ENCODE measurements at regions not wholly inside any gene's neighbourhood (a gene's known extent, or its start where the extent isn't known, plus 50 kb on each side); places are given as distances from the start of the nearest gene placed in this dataset.

DNA sequence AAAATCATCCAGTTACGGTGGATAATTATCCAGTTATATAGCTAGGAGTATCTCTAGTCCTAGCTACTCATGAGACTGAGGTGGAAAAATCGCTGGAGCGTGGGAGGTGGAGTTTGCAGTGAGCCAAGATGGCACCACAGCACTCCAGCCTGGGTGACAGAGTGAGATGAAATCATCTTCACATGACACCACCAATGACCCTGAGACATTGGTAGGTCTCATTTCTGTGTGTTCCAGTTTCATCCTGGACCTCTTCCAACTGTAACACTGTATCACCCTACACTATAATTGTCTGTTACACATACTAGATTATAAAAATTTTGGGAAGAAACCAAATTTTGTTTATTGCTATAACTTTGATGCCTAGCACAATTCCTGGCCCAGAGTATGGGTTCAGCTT, 446.8 kb downstream of the TMEM135 start (continued):
- TF ChIP-seq, protein P1, sequence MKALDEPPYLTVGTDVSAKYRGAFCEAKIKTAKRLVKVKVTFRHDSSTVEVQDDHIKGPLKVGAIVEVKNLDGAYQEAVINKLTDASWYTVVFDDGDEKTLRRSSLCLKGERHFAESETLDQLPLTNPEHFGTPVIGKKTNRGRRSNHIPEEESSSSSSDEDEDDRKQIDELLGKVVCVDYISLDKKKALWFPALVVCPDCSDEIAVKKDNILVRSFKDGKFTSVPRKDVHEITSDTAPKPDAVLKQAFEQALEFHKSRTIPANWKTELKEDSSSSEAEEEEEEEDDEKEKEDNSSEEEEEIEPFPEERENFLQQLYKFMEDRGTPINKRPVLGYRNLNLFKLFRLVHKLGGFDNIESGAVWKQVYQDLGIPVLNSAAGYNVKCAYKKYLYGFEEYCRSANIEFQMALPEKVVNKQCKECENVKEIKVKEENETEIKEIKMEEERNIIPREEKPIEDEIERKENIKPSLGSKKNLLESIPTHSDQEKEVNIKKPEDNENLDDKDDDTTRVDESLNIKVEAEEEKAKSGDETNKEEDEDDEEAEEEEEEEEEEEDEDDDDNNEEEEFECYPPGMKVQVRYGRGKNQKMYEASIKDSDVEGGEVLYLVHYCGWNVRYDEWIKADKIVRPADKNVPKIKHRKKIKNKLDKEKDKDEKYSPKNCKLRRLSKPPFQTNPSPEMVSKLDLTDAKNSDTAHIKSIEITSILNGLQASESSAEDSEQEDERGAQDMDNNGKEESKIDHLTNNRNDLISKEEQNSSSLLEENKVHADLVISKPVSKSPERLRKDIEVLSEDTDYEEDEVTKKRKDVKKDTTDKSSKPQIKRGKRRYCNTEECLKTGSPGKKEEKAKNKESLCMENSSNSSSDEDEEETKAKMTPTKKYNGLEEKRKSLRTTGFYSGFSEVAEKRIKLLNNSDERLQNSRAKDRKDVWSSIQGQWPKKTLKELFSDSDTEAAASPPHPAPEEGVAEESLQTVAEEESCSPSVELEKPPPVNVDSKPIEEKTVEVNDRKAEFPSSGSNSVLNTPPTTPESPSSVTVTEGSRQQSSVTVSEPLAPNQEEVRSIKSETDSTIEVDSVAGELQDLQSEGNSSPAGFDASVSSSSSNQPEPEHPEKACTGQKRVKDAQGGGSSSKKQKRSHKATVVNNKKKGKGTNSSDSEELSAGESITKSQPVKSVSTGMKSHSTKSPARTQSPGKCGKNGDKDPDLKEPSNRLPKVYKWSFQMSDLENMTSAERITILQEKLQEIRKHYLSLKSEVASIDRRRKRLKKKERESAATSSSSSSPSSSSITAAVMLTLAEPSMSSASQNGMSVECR (CRISPR knock-in tag; IDR thresholded peaks at IDR 0.05; ENCODE audit: borderline replicate concordance) = no peak
- TF ChIP-seq, protein P2, sequence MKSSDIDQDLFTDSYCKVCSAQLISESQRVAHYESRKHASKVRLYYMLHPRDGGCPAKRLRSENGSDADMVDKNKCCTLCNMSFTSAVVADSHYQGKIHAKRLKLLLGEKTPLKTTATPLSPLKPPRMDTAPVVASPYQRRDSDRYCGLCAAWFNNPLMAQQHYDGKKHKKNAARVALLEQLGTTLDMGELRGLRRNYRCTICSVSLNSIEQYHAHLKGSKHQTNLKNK (CRISPR knock-in tag; IDR thresholded peaks at IDR 0.05) = no peak
- no peak for TF ChIP-seq ZNF416 (CRISPR knock-in tag; IDR thresholded peaks at IDR 0.05)

DNA sequence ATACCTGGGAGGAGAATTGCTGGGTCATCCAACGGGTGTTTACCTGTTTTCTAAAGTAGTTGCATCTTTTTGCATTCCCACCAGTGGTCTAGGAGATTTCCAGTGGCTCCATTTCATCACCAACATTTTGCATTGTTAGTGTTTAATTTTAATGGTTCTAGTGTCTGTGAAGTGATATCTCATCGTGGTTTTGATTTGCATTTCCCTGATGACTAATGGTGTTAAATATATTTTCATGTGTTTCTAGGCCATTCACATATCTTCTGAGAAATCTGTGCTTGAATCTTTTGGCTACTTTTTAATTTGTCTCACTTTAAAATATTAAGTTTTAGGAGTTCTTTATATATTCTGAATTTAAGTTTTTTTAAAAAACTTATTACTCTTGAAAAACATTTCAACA, 439.6 kb downstream of the TMEM135 start:
- no peak for ATAC-seq
- peaks cover 16% of the 10 kb centered on the region for H3K36me3 Mint-ChIP-seq
- H3K4me3 Mint-ChIP-seq = no peak overlapping the region
- CTCF ChIA-PET = no interaction called here
- H3K27me3 Mint-ChIP-seq (ENCODE audit: low read depth) = no peaks in the 10 kb centered on the region
- peaks cover 3% of the 10 kb centered on the region; the same call in 1 of the 2 replicates for H3K4me1 Mint-ChIP-seq
- no peak for TF ChIP-seq SMAD4 (CRISPR knock-in tag; IDR thresholded peaks at IDR 0.05)
- TF ChIP-seq, protein P3, sequence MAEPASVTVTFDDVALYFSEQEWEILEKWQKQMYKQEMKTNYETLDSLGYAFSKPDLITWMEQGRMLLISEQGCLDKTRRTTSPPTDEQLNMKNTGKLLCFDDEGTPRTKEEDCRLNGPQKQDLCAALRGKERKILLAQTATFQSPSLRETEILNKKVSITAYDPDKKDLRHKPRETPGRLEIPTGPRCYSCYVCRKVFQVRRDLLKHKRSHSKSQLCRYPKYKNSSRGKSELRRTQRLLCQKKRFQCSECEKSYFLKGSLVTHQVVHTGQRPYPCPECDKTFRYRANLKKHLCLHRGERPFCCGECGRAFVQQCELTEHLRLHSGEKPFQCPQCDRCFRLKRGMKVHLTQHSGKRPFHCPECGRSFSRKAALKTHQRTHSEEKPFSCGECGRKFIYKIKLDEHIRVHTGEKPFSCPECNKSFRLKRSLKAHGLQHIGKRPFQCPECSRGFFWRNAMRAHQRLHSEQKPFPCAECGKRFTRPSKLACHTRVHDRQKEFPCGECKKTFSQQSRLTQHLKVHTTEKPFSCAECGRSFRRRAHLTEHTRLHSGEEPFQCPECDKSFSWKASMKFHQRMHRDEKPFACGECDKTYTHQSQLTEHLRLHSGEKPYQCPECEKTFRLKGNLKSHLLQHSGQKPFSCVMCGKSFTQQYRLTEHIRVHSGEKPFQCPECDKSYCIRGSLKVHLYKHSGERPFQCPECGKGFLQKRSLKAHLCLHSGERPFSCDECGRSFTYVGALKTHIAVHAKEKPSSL (CRISPR knock-in tag; conservative IDR thresholded peaks at IDR 0.05) = no peak
- TF ChIP-seq ZNF671 (CRISPR knock-in tag; IDR thresholded peaks at IDR 0.05) = no peak
- TF ChIP-seq FOXJ3 (CRISPR knock-in tag; IDR thresholded peaks at IDR 0.05; ENCODE audit: borderline replicate concordance) = no peak
- TF ChIP-seq, protein P2 (CRISPR knock-in tag; IDR thresholded peaks at IDR 0.05) = no peak
- TF ChIP-seq, protein P4, sequence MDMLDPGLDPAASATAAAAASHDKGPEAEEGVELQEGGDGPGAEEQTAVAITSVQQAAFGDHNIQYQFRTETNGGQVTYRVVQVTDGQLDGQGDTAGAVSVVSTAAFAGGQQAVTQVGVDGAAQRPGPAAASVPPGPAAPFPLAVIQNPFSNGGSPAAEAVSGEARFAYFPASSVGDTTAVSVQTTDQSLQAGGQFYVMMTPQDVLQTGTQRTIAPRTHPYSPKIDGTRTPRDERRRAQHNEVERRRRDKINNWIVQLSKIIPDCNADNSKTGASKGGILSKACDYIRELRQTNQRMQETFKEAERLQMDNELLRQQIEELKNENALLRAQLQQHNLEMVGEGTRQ (CRISPR knock-in tag; IDR thresholded peaks at IDR 0.05) = no peak
- no peak for TF ChIP-seq ZNF219 (CRISPR knock-in tag; IDR thresholded peaks at IDR 0.05; ENCODE audit: borderline replicate concordance)
- no peak for TF ChIP-seq NFYB (CRISPR knock-in tag; conservative IDR thresholded peaks at IDR 0.05; ENCODE audit: low read depth)
- TF ChIP-seq ZNF138 (CRISPR knock-in tag; conservative IDR thresholded peaks at IDR 0.05) = no peak
- TF ChIP-seq, protein P5, sequence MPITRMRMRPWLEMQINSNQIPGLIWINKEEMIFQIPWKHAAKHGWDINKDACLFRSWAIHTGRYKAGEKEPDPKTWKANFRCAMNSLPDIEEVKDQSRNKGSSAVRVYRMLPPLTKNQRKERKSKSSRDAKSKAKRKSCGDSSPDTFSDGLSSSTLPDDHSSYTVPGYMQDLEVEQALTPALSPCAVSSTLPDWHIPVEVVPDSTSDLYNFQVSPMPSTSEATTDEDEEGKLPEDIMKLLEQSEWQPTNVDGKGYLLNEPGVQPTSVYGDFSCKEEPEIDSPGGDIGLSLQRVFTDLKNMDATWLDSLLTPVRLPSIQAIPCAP (CRISPR knock-in tag; IDR thresholded peaks at IDR 0.05) = no peak
- TF ChIP-seq CREB1 (CRISPR knock-in tag; IDR thresholded peaks at IDR 0.05) = no peak
- DNase-seq (ENCODE audit: low spot score) = no peak
- H3K27ac Mint-ChIP-seq = no peak overlapping the region
- H3K9me3 Mint-ChIP-seq = peaks cover 35% of the 10 kb centered on the region
- POLR2A ChIA-PET = no interaction called here

DNA sequence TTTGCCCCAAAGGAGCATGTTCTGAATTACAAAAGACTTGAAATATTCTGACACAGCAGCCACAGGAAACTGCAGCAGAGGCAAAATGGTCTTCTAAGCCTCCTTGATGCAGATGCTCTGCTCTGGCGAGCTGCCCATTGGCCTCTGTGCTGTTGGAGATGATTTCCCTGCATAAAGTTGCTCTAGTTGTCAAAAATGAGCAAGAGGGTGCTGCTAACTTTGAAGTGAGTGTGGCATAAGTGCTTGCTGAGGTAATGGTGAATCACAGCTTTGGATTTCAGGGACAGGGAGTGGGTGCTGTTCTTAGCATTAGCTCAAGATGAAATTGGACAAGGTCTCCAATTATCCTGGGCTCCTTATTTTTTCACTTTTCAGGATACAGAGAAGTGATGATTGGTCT, 435.4 kb downstream of the TMEM135 start:
- TF ChIP-seq CREB1 (CRISPR knock-in tag; IDR thresholded peaks at IDR 0.05) = no peak
- TF ChIP-seq, protein P2 (CRISPR knock-in tag; IDR thresholded peaks at IDR 0.05) = no peak
- Mint-ChIP-seq H3K4me1 (peaks cover 3% of the 10 kb centered on the region; the same call in 1 of the 2 replicates), H3K36me3 (peaks cover 8% of the 10 kb centered on the region), H3K27ac (no peak overlapping the region), H3K9me3 (peaks cover 18% of the 10 kb centered on the region), H3K27me3 (ENCODE audit: low read depth) (no peaks in the 10 kb centered on the region), H3K4me3 (no peak overlapping the region)
- ATAC-seq (no peak), DNase-seq (ENCODE audit: low spot score) (no peak)
- ChIA-PET POLR2A (no interaction called here), CTCF (interaction anchor here (3.3 kb wide), 1 partner anchor 52 kb away, joined by 10 read pairs; no protein-coding TSS in a partner anchor)
